Activated CD8-positive, alpha-beta T cell treated with anti-CD3 and anti-CD28 coated beads, Interleukin-2, amount 10 ng/mL, durations not matched to agents 7 days and 5 days (primary cell): ENCODE measurements at regions not wholly inside any gene's neighbourhood (a gene's known extent, or its start where the extent isn't known, plus 50 kb on each side); places are given as distances from the start of the nearest gene placed in this dataset.

Source experiments
- ATAC-seq: fragments of 150-1000 bp; cut with Tn5 transposase; one replicate; pipeline ENCODE4 v1.10.0; 2021; ENCODE audit warnings: moderate library complexity
- CTCF ChIA-PET: fragments of 350-600 bp; sonication (Branson Sonifier 250); formaldehyde crosslinking; loops from one replicate; lab custom pipeline; 2021; ENCODE audit warnings: antibody characterized with exemption; lab: Charles Lee
- POLR2A ChIA-PET: fragments of 350-600 bp; sonication (Branson Sonifier 250); formaldehyde crosslinking; loops from one replicate; lab custom pipeline; 2021; ENCODE audit warnings: antibody characterized with exemption; lab: Charles Lee
- DNase-seq: peaks from one replicate; pipeline ENCODE4 v3.0.0-alpha.2; 2020
- H3K27ac Mint-ChIP-seq: one replicate; pipeline ENCODE4 v1.8.0; 2021; ENCODE audit warnings: mild to moderate bottlenecking, mixed read lengths
- H3K27me3 Mint-ChIP-seq: one replicate; pipeline ENCODE4 v1.8.0; 2021; ENCODE audit warnings: low read depth, mixed read lengths
- H3K36me3 Mint-ChIP-seq: one replicate; pipeline ENCODE4 v1.8.0; 2021; ENCODE audit warnings: low read depth, mixed read lengths
- H3K4me1 Mint-ChIP-seq: one replicate; pipeline ENCODE4 v1.8.0; 2021; ENCODE audit warnings: low read depth, mixed read lengths
- H3K4me3 Mint-ChIP-seq: one replicate; pipeline ENCODE4 v1.8.0; 2021; ENCODE audit warnings: mild to moderate bottlenecking, mixed read lengths
- H3K9me3 Mint-ChIP-seq: one replicate; pipeline ENCODE4 v1.8.0; 2022; ENCODE audit warnings: mixed read lengths; ENCODE audit not compliant: insufficient read depth

- no peak for ATAC-seq
- no peak overlapping the region for H3K4me3 Mint-ChIP-seq
These were observed 182.4 kb downstream of the ANXA2 start for GRCh38 chr15:60215225-60215963.

GRCh38 chr15:60217161-60217560 lies 180.6 kb downstream of the ANXA2 start:
- H3K27ac Mint-ChIP-seq: no peak overlapping the region
- ChIA-PET CTCF (no interaction called here), POLR2A (no interaction called here)
- ATAC-seq (no peak), DNase-seq (no peak)
- no peaks in the 10 kb centered on the region for H3K9me3 Mint-ChIP-seq
- peaks cover 23% of the 10 kb centered on the region for H3K27me3 Mint-ChIP-seq
- no peaks in the 10 kb centered on the region for H3K4me1 Mint-ChIP-seq
- H3K4me3 Mint-ChIP-seq: no peak overlapping the region
- no peaks in the 10 kb centered on the region for H3K36me3 Mint-ChIP-seq

More at GRCh38 chr15:60215225-60215963, 182.4 kb downstream of the ANXA2 start:
- no peak for DNase-seq
- CTCF ChIA-PET: interaction anchor here (1.2 kb wide), 2 partner anchors 22 to 35 kb away, joined by 3 read pairs; no protein-coding TSS in a partner anchor
- Mint-ChIP-seq H3K9me3 (no peaks in the 10 kb centered on the region), H3K4me1 (no peaks in the 10 kb centered on the region), H3K27me3 (peaks cover 23% of the 10 kb centered on the region), H3K27ac (no peak overlapping the region), H3K36me3 (no peaks in the 10 kb centered on the region)
- POLR2A ChIA-PET: no interaction called here

DNA sequence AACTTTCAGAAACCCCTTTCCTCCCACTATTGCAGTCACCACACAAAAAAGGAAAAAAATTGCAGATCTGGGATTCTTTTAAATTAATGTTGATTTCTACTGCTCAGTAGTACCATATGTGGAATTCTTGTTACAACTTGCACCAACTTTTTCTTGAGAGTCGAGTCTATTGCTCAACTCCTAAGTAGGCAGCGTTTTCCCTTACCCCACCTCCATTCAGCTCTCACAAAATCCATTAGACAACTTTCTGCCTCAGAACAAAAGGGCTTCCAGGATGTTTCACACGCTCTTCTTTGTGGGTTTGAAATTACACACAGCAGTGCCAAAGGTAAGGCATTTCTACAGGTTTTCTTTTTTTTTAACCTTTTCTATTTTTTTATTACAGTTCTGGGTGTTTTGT lies 179.5 kb downstream of the ANXA2 start:
- Mint-ChIP-seq H3K4me3 (no peak overlapping the region), H3K36me3 (no peaks in the 10 kb centered on the region), H3K4me1 (no peaks in the 10 kb centered on the region), H3K27me3 (peaks cover 32% of the 10 kb centered on the region), H3K9me3 (no peaks in the 10 kb centered on the region), H3K27ac (no peak overlapping the region)
- ChIA-PET POLR2A (no interaction called here), CTCF (no interaction called here)
- ATAC-seq (no peak), DNase-seq (no peak)

GRCh38 chr15:60219866-60220265 lies 177.9 kb downstream of the ANXA2 start:
- ChIA-PET POLR2A (no interaction called here), CTCF (no interaction called here)
- Mint-ChIP-seq H3K4me3 (no peak overlapping the region), H3K27ac (no peak overlapping the region), H3K27me3 (peaks cover 33% of the 10 kb centered on the region), H3K9me3 (no peaks in the 10 kb centered on the region), H3K4me1 (no peaks in the 10 kb centered on the region), H3K36me3 (no peaks in the 10 kb centered on the region)
- no peak for ATAC-seq
- no peak for DNase-seq

- Mint-ChIP-seq H3K36me3 (no peaks in the 10 kb centered on the region), H3K9me3 (no peaks in the 10 kb centered on the region), H3K4me1 (no peaks in the 10 kb centered on the region), H3K27ac (no peak overlapping the region), H3K4me3 (no peak overlapping the region), H3K27me3 (peaks cover 35% of the 10 kb centered on the region)
- no peak for ATAC-seq
- ChIA-PET POLR2A (no interaction called here), CTCF (no interaction called here)
- no peak for DNase-seq
These were observed 176.4 kb downstream of the ANXA2 start for GRCh38 chr15:60221356-60221755.

DNA sequence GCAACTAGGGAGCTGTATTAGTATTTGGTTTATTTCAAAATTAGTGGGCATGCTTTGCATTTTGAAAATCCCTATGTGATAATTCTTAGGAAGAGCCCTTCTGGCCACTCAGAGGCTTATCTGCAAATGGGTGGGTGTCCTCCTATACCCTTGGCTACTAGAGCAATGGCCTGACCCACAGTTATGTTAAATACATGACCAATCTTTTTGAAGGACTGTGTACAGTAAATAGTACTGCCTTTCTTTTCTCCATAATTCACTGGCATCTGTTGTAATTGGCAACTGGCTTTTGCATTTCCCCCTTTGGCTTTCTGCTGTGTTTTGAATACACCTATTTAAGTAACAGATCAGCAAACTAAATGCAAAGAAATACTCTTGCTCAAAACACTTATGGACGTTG lies 175.4 kb downstream of the ANXA2 start:
- ChIA-PET CTCF (interaction anchor here (1.1 kb wide), 1 partner anchor 23 kb away, joined by 3 read pairs; no protein-coding TSS in a partner anchor), POLR2A (no interaction called here)
- no peak for DNase-seq
- H3K9me3 Mint-ChIP-seq: no peaks in the 10 kb centered on the region
- H3K27me3 Mint-ChIP-seq: peaks cover 32% of the 10 kb centered on the region
- no peaks in the 10 kb centered on the region for H3K4me1 Mint-ChIP-seq
- H3K4me3 Mint-ChIP-seq: no peak overlapping the region
- H3K36me3 Mint-ChIP-seq: no peaks in the 10 kb centered on the region
- ATAC-seq: no peak
- no peak overlapping the region for H3K27ac Mint-ChIP-seq

GRCh38 chr15:60223176-60223575 lies 174.6 kb downstream of the ANXA2 start:
- ATAC-seq (no peak), DNase-seq (no peak)
- Mint-ChIP-seq H3K27me3 (peaks cover 29% of the 10 kb centered on the region), H3K9me3 (no peaks in the 10 kb centered on the region), H3K27ac (no peak overlapping the region), H3K36me3 (no peaks in the 10 kb centered on the region), H3K4me1 (no peaks in the 10 kb centered on the region), H3K4me3 (no peak overlapping the region)
- POLR2A ChIA-PET: no interaction called here
- CTCF ChIA-PET: interaction anchor here (1.1 kb wide), 1 partner anchor 23 kb away, joined by 3 read pairs; no protein-coding TSS in a partner anchor

DNA sequence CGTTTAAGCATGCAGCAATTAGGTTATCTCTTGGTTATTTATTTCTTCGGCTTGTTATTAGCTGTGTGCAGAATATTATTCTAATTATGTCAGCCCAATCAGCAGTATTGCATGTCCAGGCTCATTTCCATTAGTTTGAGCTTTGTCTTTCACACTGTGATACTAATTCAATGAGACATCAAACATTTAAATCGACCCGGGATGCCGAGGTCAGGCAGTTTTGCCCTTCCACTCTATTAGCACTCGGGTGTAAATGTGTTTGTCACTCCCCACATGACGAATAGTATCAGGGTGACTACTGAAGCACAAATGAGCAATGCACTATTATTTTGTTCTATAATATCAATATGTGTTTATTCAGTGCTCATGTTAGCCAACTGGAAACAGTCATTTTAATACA lies 170.9 kb downstream of the ANXA2 start:
- Mint-ChIP-seq H3K4me3 (no peak overlapping the region), H3K4me1 (peaks cover 2% of the 10 kb centered on the region), H3K36me3 (no peaks in the 10 kb centered on the region), H3K9me3 (no peaks in the 10 kb centered on the region), H3K27me3 (peaks cover 22% of the 10 kb centered on the region), H3K27ac (no peak overlapping the region)
- ATAC-seq (no peak), DNase-seq (no peak)
- ChIA-PET CTCF (no interaction called here), POLR2A (no interaction called here)

DNA sequence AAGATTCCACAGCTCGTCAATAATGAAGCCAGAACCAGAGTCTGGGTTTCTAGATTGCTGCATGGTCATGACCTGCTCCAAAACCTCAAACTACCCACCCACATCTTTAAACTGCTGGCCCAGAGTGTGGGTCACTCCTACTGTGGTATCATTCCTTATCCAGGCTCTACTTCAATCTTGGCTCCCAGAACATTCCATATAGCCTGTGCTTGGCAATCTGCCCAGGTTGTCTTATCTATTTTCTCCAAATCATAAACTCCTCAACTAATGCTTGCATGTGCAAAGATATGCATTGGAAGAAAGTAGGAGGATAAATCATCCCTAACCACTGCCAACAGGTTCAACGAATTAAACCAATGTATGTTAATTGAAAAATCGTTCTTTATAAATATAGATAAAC lies 169.7 kb downstream of the ANXA2 start:
- POLR2A ChIA-PET: no interaction called here

DNA sequence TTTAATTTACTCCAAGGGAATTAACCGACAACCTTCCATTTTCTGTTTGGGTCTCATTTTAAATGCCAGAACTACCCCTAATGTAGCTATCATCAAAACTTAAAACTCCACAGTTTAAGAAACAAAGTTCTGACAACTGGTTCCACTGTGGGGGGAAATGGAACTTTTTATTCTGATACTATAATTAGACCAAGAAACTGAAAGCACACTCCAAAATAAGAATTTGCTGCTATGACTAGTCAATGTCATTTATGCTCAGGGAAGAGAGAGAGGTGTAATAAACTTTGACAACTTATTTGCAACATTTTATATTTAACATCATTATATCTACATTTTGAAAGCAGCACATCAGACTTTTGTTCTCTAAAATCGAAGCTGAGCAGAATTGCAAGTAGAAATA lies 169.2 kb downstream of the ANXA2 start:
- ATAC-seq (no peak), DNase-seq (no peak)
- H3K9me3 Mint-ChIP-seq: no peaks in the 10 kb centered on the region
- peaks cover 2% of the 10 kb centered on the region for H3K4me1 Mint-ChIP-seq
- H3K27me3 Mint-ChIP-seq: peaks cover 9% of the 10 kb centered on the region
- H3K36me3 Mint-ChIP-seq: no peaks in the 10 kb centered on the region
- POLR2A ChIA-PET: no interaction called here
- H3K4me3 Mint-ChIP-seq: no peak overlapping the region
- no peak overlapping the region for H3K27ac Mint-ChIP-seq
- CTCF ChIA-PET: no interaction called here

More for the DNA sequence above, 169.7 kb downstream of the ANXA2 start:
- H3K36me3 Mint-ChIP-seq: no peaks in the 10 kb centered on the region
- CTCF ChIA-PET: interaction anchor here (0.6 kb wide), 1 partner anchor 228 kb away, joined by 3 read pairs; no protein-coding TSS in a partner anchor
- peaks cover 13% of the 10 kb centered on the region for H3K27me3 Mint-ChIP-seq
- ATAC-seq: no peak
- no peaks in the 10 kb centered on the region for H3K9me3 Mint-ChIP-seq
- H3K27ac Mint-ChIP-seq: no peak overlapping the region
- H3K4me1 Mint-ChIP-seq: peaks cover 2% of the 10 kb centered on the region
- no peak overlapping the region for H3K4me3 Mint-ChIP-seq
- no peak for DNase-seq

DNA sequence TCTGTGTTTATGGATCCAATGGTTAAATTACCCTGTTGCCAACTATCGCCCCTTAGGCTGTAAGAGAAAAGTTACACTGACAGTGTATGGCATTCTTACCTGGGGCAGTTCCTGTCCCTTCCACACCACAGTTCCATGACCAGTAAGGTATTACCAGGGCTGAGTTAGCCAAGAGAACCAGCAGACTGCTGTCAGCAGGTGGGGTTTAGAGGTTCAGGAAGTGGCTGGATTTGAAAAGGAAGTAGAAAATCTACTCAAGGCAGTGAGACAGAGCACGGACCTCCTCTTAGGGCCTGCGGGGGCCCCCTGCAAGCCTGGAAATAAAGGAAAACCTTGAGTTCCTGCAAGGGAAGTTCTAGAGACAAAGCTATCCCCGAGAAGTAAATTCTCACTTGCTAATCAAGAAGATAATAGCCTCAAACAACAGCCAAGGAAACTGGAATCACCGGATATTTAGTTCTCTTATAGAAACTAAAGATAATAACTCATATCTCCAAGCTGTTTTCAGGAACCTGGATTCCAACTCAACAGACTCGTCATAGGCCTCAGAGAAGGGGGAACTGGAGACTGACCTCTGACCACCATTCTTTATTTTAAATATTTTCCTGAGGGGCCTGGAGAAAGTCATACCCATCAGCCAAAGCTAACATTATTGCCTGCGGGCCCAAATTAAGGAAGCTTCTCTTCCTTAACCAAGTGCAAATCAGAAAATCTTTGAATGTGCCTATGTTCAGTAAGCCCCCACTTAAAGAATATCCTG lies 161.7 kb downstream of the ANXA2 start:
- no peaks in the 10 kb centered on the region for H3K36me3 Mint-ChIP-seq

DNA sequence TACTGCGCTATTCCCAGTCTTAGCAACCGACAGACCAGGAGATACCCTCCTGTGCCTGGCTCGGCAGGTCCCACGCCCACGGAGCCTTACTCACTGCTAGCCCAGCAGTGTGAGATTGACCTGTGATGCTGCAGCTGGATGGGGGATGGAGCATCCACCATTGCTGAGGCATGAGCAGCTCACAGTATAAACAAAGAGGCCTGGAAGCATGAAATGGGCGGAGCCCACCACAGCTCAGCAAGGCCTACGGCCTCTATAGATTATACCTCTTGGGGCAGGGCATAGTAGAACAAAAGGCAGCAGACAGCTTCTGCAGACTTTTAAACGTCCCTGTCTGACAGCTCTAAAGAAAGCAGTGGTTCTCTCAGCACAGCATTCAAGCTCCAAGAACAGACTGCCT lies 160.3 kb downstream of the ANXA2 start:
- Mint-ChIP-seq H3K9me3 (no peaks in the 10 kb centered on the region), H3K27ac (no peak overlapping the region), H3K36me3 (no peaks in the 10 kb centered on the region), H3K27me3 (peaks cover 27% of the 10 kb centered on the region), H3K4me3 (no peak overlapping the region), H3K4me1 (peaks cover 10% of the 10 kb centered on the region)
- ChIA-PET CTCF (interaction anchor here (0.6 to 0.8 kb wide), 2 partner anchors 65 to 91 kb away, joined by 3 to 4 read pairs; no protein-coding TSS in a partner anchor), POLR2A (no interaction called here)
- ATAC-seq: no peak
- DNase-seq: no peak

More for the DNA sequence above, 161.7 kb downstream of the ANXA2 start:
- Mint-ChIP-seq H3K4me1 (peaks cover 10% of the 10 kb centered on the region), H3K27me3 (peaks cover 24% of the 10 kb centered on the region), H3K27ac (no peak overlapping the region), H3K9me3 (no peaks in the 10 kb centered on the region), H3K4me3 (no peak overlapping the region)
- ChIA-PET CTCF (interaction anchor here (0.9 kb wide), 1 partner anchor 22 kb away, joined by 3 read pairs; no protein-coding TSS in a partner anchor), POLR2A (no interaction called here)
- ATAC-seq (no peak), DNase-seq (no peak)
